Femur (tissue), 1 donor: ENCODE measurements at regions not wholly inside any gene's neighbourhood (a gene's known extent, or its start where the extent isn't known, plus 50 kb on each side); places are given as distances from the start of the nearest gene placed in this dataset.

Source experiments
- DNase-seq: peaks from one replicate; pipeline ENCODE4 v3.0.0-alpha.2; 2017

DNA sequence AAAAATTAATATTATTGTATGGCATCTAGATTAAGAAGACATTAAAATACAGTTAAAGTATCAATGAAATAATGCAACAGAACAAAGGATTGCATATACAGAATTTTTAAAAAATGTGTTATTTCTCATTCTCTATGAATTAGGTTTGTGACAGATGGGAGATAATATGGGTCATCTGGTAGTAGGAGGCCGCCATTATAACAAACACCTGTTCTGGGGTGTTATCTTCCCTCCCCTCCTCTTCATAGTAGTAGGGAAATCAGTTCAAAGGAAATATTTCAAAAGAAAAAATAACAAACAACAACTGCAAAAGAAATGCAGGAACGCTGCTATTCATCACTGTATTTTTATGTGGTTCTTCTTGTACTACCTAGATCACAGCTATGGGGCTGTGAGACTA lies 187.0 kb upstream of the ATP2B1 start:
- DNase-seq: no peak

DNA sequence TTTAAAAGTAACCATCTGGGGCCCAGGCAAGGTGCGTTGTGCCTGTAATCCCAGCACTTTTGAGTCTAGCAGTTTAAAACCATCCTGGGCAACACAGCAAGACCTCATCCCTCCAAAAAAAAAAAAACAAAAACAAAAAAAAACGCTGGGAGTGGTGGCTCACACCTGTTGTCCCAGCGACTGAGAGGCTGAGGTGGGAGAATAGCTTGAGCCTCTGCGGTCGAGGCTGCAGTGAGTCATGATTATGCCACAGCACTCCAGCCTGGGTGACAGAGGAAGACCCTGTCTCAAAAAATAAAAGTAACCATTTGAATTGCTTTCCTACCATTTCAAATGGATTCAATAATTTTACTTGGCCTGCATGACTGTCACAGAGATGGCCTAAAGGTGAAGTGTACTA lies 186.5 kb upstream of the ATP2B1 start:
- no peak for DNase-seq

DNA sequence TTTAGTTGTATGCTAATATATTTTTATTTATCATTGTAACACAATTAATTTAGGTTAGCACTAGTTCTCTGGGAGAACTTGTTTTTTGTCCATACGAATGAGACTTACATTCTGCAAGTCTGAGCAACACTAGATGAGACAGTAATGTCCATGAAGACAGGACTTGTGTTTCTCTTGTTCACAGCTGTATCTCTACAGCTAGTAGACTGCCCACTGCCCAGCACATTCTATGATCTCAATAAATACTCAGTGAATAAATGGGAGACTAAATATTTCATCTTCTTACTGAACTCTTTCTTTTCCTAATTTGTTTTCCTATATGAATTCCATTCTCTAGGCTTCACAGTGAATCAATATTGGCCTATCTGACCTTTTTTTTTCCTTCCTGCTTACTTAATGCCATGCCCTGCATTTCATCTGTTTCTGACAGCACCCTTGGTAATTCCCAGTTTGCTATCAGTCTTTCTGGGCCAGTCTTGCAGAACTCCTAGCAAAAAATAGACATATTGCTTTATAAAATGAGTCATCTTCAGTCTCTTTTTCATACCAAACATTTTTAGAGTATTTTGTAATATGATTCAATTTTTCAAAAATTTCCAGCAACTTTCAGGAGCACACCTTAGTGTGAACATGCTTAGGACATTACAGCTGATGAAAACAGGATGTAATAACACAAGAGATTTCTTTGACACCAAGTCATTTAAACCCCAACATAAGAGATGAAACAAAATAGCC lies 185.5 kb upstream of the ATP2B1 start:
- DNase-seq: no peak

DNA sequence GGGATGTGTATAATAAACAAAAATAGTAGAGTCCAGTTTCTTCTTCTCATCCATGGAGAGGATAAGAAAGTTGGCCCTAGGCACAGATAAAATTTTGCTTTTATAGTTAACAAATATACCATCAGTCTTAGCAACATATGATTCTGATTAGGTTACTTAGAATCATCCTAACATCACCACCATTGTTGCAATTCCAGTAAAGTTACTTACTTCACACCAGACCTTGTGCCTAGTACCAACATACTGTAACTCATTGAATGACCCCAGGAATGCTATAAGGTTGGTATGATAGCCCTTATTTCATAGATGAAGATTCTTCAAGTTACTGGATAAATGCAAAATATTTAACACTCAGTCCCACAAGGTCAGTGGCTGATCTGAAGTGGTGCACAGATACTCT lies 183.8 kb upstream of the ATP2B1 start:
- no peak for DNase-seq

DNA sequence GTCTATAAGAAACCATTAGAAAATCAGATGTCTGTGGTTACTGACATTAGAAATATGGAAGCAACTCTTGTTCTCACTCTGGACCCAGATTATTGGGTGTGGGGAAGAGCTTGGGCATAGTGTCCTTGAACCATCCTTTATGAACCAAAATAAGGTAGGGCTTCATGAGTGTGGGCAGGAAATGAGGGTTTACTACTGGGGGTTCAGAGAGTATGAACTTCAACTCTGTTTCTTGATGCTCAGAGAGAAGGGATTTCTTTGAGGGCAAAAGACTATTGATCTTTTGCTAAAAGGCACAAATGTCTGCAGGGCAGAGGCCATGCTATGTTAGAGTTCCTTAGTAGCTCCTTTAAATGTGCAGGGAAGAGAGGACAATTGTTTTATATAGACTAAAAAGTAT lies 183.3 kb upstream of the ATP2B1 start:
- no peak for DNase-seq

DNA sequence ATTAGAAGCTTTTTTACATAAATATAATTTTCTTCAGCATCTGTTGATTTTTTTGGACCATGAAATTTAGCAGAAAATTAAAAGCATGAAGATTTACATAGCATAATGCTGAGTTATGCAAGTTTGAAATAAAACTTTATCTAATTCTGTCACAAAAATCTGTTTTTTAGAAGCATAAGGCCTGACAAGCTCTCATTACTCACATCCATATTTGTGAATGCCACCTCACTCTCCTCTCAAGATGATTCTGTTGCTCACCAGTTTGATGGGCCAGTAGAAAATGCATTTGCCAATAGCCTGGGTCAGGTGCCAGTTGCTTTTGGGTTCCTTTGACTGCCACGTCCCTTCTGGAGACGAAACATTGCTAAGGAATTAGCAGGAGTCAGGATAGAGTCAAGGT lies 181.5 kb upstream of the ATP2B1 start:
- no peak for DNase-seq

DNA sequence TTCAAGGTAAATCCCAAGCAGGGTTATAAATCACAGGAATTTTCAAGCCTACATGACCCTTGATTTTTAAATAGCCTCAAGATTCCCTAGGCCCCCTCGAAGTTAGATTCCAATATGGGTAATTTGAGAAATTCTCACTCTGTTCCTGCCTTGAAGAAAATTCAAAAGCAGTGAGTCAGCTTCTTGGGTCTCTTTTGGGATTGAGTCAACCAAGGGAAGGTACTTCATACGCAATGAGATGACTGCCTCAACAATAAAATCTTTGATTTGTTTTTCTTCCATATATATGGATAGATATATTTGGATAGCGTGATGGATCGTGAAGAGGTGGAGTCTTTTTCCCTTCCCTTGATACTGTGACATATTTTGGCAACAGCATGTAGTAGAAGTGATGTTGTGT lies 180.4 kb upstream of the ATP2B1 start:
- DNase-seq: no peak

DNA sequence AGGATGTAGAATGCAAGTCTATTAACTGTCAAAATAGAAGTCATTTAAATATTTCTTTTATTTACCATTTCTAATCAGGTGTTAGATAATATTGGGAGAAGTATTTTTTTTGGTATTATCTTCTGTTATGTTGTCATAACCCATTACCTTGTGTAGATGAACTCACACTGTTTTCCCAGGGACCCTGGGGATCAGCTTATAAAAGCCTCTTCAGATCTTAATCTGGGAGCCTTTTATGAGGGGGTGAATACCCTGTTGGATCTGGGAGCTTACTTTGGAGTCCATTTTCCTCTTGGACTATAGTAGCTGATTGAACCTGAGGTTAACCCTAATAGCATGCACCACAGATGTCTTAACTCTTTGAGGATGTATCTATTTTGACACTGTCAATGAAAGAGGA lies 176.3 kb upstream of the ATP2B1 start:
- DNase-seq: no peak

DNA sequence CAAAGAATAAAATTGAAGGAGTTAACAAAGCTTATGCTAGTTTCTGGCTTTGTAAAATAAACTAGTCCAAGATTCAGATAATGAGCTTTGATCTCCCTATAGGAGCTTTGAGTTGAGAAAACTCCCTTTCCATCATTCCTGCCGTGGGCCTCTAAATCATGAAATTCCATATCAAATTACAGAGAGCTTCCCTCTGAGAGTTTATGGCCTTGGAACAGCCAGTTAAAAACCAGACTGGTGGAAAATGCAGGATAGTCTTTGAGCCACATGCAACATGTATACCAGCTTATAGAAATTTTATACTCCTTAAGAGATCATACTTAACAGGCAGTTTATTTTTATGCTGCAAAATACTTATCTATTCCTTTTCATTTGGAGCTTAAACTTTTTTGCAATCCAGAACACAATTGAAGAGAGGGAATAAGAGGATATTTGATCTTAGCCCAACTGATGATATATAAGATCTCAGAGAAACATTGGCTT lies 175.8 kb upstream of the ATP2B1 start:
- no peak for DNase-seq

DNA sequence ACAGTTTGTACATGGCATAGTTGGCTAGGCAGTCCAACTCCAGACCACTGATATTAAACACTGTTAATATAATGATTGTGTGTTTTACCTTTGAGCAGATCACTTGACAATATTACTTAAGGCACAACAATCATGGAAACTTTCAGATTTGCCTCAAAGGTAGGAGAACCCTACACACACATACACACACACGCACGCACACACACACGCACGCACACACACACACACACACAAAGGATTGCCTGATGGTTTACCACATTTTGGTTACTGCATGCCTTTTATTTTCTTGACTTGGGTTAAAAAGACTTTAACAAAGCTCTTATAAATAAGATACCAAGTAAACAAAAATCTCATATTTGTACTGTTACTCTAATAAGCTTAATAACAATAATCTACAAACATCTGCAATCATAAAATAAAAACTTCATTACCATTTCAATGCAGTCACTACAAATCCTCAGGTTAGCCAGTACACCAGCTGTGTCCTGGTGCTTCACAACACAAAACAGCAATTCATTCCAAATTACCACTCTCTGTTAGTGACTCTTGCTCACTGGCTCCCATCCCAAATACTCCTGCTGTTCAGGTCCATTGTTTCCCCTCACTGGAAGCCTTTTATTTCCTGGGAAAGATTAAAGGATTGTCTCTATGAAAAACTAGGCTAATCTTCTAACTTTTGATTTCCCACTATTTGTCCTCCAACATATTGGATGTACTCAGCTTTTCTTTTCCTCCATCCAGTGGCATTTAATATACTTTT lies 175.2 kb upstream of the ATP2B1 start:
- peak; percentile 36 for DNase-seq

DNA sequence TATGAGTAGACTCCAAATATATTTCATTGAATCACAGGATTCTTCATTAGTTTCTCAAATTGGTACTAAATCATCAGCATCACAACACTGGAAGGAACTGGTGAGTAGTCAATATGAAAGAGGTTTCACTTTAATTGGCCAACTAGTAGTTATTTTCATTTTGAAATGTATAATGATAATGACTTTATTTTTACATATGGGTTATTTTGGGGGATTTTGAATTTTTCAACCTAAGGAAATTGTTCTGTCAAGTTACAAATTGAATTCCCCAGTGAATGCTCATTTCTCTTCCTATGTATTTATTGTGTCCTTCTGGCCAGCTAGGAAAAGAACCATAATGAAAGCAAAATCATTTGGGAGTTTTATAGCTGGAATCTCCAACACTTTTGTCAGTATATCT lies 174.2 kb upstream of the ATP2B1 start:
- DNase-seq: no peak

DNA sequence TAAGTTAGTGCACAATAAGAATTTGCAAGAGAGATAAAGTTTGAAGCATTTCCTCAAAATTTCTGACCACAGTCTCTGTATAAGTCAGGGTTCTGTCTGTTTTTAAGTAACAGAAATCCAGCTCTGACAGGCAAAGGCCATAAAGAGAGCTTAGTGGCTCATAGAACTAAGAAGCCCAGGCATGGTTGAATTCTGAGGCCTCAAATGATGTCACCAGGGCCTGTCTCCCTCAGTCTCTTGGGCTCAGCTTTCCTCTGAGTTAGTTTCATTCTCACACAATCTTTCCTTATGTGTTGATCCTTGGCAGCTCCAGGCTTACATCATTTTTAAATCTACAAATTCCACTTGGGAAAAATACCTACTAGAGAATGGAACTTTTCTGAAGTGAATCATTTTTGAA lies 173.4 kb upstream of the ATP2B1 start:
- no peak for DNase-seq

DNA sequence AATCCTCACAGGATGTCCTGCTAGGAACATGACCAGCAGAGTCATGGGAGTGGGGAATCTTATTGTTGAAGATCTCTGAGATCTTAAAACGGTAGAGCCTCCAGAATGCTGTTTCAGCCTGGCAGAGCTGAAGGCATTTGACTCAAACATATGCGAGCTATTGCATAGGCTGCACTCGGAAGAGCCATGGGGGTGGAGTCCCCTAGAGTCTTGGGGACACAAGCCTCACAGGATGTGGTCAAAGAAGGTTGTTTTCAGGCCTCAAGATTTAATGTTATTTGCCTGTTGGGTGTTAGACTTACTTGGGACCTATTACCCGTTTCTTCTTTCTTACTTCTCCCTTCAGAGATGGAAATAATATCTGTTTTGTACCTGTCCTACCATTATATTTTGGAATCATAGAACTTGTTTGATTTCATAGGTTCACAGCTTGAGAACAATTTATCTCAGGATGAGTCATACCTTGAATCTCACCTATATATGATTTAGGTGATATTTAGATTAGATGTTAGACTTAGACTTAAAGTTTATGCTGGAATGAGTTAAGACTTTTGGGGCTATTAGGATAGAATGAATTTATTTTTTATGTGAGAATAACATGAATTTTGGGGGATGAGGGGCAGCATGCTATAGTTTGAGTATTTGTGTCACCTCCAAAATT lies 172.2 kb upstream of the ATP2B1 start:
- no peak for DNase-seq

DNA sequence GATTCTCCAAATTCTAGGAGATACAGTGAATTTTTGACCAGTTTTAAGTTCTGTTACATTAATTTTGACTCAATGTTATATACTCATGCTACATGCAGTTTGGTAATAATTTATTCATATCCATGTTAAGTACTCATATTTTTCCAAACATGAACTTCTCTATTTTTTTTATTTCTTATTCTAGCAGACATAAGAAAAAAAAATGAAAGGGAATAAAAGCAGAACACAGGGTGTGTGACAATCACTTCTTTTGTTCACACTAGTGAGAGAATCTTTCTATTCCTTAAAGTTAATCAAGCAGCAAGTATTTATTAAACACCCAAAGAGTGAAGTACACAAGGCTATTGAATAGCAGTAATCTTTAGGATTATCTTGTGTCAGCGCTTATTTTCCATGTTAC lies 171.1 kb upstream of the ATP2B1 start:
- no peak for DNase-seq

DNA sequence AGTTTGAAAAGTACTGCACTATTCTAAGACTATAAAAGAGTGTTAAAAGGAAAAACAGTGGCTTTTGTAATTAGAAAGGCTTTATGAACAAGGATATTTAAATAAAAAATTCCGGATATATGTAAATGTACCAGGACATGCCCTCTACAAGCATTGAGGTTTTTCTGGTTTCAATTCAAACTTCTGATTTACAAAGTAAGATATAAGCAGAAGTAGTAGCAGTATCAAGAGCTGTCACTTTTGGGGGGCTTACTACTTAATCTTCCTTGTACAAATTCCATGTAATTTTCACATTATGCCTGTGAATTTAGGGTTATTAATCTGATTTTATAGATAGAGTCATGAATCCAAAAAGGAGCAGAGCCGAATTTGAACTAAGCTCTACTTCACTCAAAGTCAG lies 170.3 kb upstream of the ATP2B1 start:
- DNase-seq: no peak

DNA sequence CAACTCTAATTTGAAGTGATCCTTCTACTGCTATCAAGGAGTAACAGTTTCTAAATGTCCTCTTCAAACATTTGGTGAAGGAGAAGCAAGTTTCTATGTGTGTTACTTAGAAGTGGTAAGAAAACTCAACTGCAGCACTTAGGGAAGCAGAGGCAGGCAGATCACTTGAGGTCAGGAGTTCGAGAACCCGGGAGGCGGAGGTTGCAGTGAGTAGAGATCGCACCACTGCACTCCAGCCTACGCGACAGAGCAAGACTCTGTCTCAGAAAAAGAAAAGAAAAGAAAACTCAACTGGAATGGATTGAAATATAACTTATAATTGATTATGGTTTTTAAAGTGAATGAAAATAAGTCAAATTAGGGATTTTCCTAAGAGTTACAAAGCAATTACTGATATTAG lies 169.7 kb upstream of the ATP2B1 start:
- no peak for DNase-seq

DNA sequence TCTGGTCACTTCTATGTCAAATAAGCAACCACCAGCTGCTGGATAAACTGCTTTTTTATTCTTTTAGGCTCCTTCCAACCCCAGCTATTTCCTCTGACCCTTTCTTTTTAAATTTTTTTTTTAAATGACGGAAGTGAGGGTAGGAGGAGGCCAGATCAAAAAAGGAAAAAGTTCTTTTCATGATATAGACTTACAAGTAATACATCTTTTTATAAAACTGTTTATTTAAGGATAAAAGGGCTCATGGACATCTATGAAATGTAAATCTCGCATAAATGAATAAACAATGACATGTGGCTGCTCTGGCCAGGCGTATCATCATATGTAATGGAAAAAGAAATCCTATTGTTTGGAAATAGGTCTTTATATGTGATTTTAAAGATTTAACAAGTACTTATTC lies 169.0 kb upstream of the ATP2B1 start:
- no peak for DNase-seq

DNA sequence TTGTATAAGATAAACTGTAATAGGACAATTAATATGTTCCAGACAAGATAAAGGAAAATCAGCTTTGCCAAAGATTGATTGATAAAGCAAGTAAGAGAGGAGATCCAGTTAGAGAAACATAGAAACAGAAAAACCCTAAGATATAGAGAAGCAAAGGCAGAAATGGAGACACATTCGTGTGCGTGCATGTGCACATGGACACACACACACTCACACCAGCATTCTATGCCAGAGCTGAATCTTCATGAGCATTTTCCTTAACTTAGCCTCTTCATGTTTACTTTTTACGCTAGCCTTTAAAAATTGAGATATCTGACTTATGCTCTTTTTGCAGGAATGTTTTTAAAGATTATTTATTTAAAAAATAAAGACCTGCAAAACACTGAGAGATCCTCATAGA lies 168.5 kb upstream of the ATP2B1 start:
- DNase-seq: no peak

DNA sequence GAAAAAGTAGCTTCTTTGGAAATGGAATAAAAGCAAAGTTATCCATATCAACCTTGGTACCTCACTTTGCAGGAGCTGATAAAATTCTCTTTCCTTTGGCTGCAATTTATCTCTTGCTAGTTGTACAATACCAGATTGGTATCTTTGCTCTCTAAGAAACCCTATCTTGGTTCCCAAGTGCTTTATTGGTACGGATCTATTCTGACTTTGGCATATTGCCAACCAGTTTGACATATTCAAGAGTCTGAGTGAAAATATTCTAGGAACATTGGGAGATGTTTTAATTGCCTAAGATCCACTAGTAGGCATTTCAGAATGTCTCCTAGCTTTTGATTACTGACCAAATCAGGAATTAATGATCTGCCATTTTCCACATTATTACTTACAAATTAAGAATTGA lies 167.2 kb upstream of the ATP2B1 start:
- DNase-seq: no peak

DNA sequence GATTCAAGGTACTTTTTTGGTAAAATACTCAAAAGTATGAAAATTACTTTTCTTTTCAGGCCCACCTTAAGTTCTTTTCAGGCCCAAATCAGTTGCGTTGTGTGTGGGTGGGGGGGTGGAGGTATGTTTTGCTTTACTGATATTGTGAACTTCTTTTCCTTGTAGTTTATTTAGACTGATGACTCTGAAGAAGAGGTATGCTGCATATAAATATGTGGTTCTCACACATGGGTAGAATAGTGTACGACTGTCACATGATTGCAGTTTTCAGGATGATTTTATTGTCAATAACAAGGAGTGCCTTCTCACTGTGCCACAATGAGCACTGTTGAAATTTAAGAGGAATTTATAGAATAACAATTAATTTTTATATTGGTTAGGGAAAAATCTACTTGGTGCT lies 166.6 kb upstream of the ATP2B1 start:
- DNase-seq: no peak

DNA sequence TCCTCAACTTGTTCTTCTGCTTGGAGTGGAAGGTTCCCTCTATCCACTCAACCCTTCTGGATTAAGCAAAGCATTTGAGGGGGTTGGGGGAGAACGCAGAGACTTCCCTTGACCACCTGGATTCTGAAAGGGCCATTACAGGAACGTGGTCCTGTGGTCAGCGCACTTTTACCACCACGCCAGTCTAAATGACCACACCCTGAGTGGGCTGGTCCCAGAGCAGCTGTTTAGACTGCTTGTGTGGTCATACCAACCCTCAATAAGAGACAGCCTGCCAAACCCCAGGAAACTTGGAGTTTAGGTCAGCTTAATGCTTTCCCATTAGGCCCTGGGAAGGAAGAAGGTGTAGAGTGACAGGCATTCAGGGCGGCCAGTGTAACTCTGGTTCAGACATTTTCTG lies 165.5 kb upstream of the ATP2B1 start:
- DNase-seq: peak; percentile 69

DNA sequence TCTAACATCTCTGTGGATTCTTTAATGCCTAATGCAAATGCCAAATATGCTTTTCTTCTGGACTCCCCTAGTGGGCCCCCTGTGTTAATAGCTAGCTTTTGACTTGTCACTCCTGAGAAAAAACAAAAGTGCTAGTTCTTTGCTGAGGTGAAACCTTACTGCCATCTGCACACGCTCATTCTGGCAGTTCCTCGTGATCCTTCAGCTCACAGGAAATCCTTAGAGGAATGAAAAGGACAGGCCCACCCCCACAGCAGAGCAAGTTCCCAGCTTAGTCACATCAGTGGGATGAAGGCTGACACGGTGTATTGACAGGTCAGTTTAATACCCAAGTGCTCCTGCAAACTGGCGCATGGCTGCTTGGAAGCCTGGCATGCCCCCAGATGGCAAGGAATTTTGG lies 165.1 kb upstream of the ATP2B1 start:
- DNase-seq: peak; percentile 52

DNA sequence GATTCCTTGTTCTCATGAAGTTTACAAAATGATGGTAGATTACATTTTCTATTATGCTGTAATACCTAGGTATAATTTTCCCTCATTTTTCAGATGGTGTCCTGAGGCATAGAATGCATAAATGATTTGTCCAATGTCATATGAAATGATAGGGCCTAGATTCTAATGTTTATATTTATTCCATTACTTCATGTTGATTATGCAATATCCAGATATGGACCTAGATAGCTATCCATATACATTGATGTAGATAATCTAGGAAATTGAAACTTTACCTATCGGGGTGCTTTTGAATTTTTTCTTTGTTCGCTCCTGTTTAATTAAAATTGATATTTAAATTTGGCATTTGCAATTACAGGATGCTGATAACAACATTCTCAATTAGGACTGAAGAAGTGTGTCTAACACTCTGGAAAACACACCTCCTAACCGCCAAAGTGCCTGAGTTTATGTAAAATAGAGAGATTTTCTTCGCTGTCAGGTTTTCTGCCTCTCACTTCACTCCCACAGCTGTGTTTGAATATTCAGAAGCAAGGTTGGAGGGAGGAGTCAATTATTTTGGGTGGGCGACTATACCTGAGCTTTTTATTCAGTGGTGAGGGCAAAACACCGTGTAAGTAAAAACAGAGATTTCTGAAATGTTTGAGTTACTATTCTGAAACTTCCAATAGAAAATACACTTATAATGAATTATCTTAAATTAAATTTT lies 164.4 kb upstream of the ATP2B1 start:
- no peak for DNase-seq
